GM18868 (cell line): ENCODE measurements at regions not wholly inside any gene's neighbourhood (a gene's known extent, or its start where the extent isn't known, plus 50 kb on each side); places are given as distances from the start of the nearest gene placed in this dataset.
"Not testable (repeated sequence)": the region's sequence is repeated elsewhere in the genome, so short reads cannot be mapped to it uniquely, and the experiment has no call there.

Experiments
- ATAC-seq: cut with Tn5 transposase; IDR thresholded peaks from one replicate; pipeline ENCODE4 v1.9.1; 2021; ENCODE audit warnings: mild to moderate bottlenecking, moderate library complexity; ENCODE audit not compliant: unreplicated experiment

- ATAC-seq = no peak
Observed at GRCh38 chr1:73100216-73100615, 817.9 kb upstream of the NEGR1 start.

- no peak for ATAC-seq
Observed at GRCh38 chr1:73097917-73098316, 815.6 kb upstream of the NEGR1 start.

GRCh38 chr1:73096841-73097240 lies 814.5 kb upstream of the NEGR1 start:
- ATAC-seq = no peak

- ATAC-seq = no peak
Observed at GRCh38 chr1:73092383-73092782, 810.0 kb upstream of the NEGR1 start.

GRCh38 chr1:73066866-73067265 lies 784.5 kb upstream of the NEGR1 start:
- ATAC-seq = no peak

GRCh38 chr1:73065339-73066041 lies 783.2 kb upstream of the NEGR1 start:
- no peak for ATAC-seq

GRCh38 chr1:73056826-73057225 lies 774.5 kb upstream of the NEGR1 start:
- no peak for ATAC-seq

- no peak for ATAC-seq
Observed at GRCh38 chr1:73044241-73045036, 762.1 kb upstream of the NEGR1 start.

GRCh38 chr1:73042403-73042802 lies 760.1 kb upstream of the NEGR1 start:
- no peak for ATAC-seq

- no peak for ATAC-seq
Observed at GRCh38 chr1:73040811-73041210, 758.5 kb upstream of the NEGR1 start.

GRCh38 chr1:73034271-73034670 lies 751.9 kb upstream of the NEGR1 start:
- ATAC-seq = no peak

GRCh38 chr1:73033640-73034039 lies 751.3 kb upstream of the NEGR1 start:
- no peak for ATAC-seq

- ATAC-seq = no peak
Observed at GRCh38 chr1:73029571-73029970, 747.2 kb upstream of the NEGR1 start.

GRCh38 chr1:73026114-73026513 lies 743.8 kb upstream of the NEGR1 start:
- no peak for ATAC-seq

- ATAC-seq = no peak
Observed at GRCh38 chr1:73009938-73010337, 727.6 kb upstream of the NEGR1 start.

GRCh38 chr1:73009311-73009710 lies 727.0 kb upstream of the NEGR1 start:
- no peak for ATAC-seq

GRCh38 chr1:72997624-72998023 lies 715.3 kb upstream of the NEGR1 start:
- ATAC-seq = no peak

GRCh38 chr1:72997041-72997440 lies 714.7 kb upstream of the NEGR1 start:
- no peak for ATAC-seq

- not testable (repeated sequence) for ATAC-seq
Observed at GRCh38 chr1:72987871-72988270, 705.5 kb upstream of the NEGR1 start.

GRCh38 chr1:72986591-72987290 lies 704.4 kb upstream of the NEGR1 start:
- no peak for ATAC-seq

GRCh38 chr1:72985024-72985423 lies 702.7 kb upstream of the NEGR1 start:
- not testable (repeated sequence) for ATAC-seq

GRCh38 chr1:72983011-72983410 lies 700.7 kb upstream of the NEGR1 start:
- ATAC-seq = not testable (repeated sequence)
